ENCODE measurements at regions not wholly inside any gene's neighbourhood (a gene's known extent, or its start where the extent isn't known, plus 50 kb on each side); places are given as distances from the start of the nearest gene placed in this dataset.

- DNase-seq (ENCODE audit: low spot score) = no peak
Observed at GRCh38 chr16:86406056-86406455, 104.3 kb upstream of the FOXF1 start.

GRCh38 chr16:86408685-86409084 lies 101.6 kb upstream of the FOXF1 start:
- DNase-seq (ENCODE audit: low spot score) = no peak

- no peak for DNase-seq (ENCODE audit: low spot score)
Observed at GRCh38 chr16:86410081-86410480, 100.2 kb upstream of the FOXF1 start.

- no peak for DNase-seq (ENCODE audit: low spot score)
Observed at GRCh38 chr16:86410529-86410928, 99.8 kb upstream of the FOXF1 start.

GRCh38 chr16:86411897-86412296 lies 98.4 kb upstream of the FOXF1 start:
- DNase-seq (ENCODE audit: low spot score) = no peak

- DNase-seq (ENCODE audit: low spot score) = no peak
Observed at GRCh38 chr16:86414991-86415740, 95.2 kb upstream of the FOXF1 start.

GRCh38 chr16:86418981-86419380 lies 91.3 kb upstream of the FOXF1 start:
- no peak for DNase-seq (ENCODE audit: low spot score)

GRCh38 chr16:86419518-86419917 lies 90.8 kb upstream of the FOXF1 start:
- DNase-seq (ENCODE audit: low spot score) = no peak

GRCh38 chr16:86421995-86422394 lies 88.3 kb upstream of the FOXF1 start:
- no peak for DNase-seq (ENCODE audit: low spot score)

GRCh38 chr16:86424398-86424797 lies 85.9 kb upstream of the FOXF1 start:
- no peak for DNase-seq (ENCODE audit: low spot score)

- DNase-seq (ENCODE audit: low spot score) = no peak
Observed at GRCh38 chr16:86424985-86425384, 85.3 kb upstream of the FOXF1 start.

- no peak for DNase-seq (ENCODE audit: low spot score)
Observed at GRCh38 chr16:86426063-86426642, 84.2 kb upstream of the FOXF1 start.

- no peak for DNase-seq (ENCODE audit: low spot score)
Observed at GRCh38 chr16:86427433-86427851, 82.9 kb upstream of the FOXF1 start.

GRCh38 chr16:86428729-86429517 lies 81.4 kb upstream of the FOXF1 start:
- no peak for DNase-seq (ENCODE audit: low spot score)

GRCh38 chr16:86429663-86430062 lies 80.7 kb upstream of the FOXF1 start:
- DNase-seq (ENCODE audit: low spot score) = no peak

GRCh38 chr16:86430814-86431213 lies 79.5 kb upstream of the FOXF1 start:
- DNase-seq (ENCODE audit: low spot score) = no peak

GRCh38 chr16:86431540-86431939 lies 78.8 kb upstream of the FOXF1 start:
- no peak for DNase-seq (ENCODE audit: low spot score)

GRCh38 chr16:86432048-86432447 lies 78.3 kb upstream of the FOXF1 start:
- DNase-seq (ENCODE audit: low spot score) = no peak

GRCh38 chr16:86432691-86433090 lies 77.6 kb upstream of the FOXF1 start:
- no peak for DNase-seq (ENCODE audit: low spot score)

GRCh38 chr16:86436466-86437185 lies 73.7 kb upstream of the FOXF1 start:
- DNase-seq (ENCODE audit: low spot score) = no peak

- no peak for DNase-seq (ENCODE audit: low spot score)
Observed at GRCh38 chr16:86437348-86437747, 73.0 kb upstream of the FOXF1 start.

GRCh38 chr16:86442703-86443102 lies 67.6 kb upstream of the FOXF1 start:
- DNase-seq (ENCODE audit: low spot score) = no peak
